HG03565 (cell line): ENCODE measurements at regions not wholly inside any gene's neighbourhood (a gene's known extent, or its start where the extent isn't known, plus 50 kb on each side); places are given as distances from the start of the nearest gene placed in this dataset.

Experiments
- ATAC-seq: cut with Tn5 transposase; IDR thresholded peaks from one replicate; pipeline ENCODE4 v1.9.1; 2021; ENCODE audit warnings: mild to moderate bottlenecking, moderate library complexity; ENCODE audit not compliant: unreplicated experiment

- peak; percentile 46 for ATAC-seq
Measured at GRCh38 chr14:42322531-42323284, 716.0 kb downstream of the LRFN5 start.

GRCh38 chr14:42319996-42320395, 713.3 kb downstream of the LRFN5 start:
- no peak for ATAC-seq

GRCh38 chr14:42316693-42317092, 710.0 kb downstream of the LRFN5 start:
- ATAC-seq, result no peak

GRCh38 chr14:42311876-42312275, 705.2 kb downstream of the LRFN5 start:
- ATAC-seq, result no peak

GRCh38 chr14:42307239-42307825, 700.7 kb downstream of the LRFN5 start:
- ATAC-seq, result no peak

GRCh38 chr14:42299692-42300091, 693.0 kb downstream of the LRFN5 start:
- peak; percentile 88 for ATAC-seq

- ATAC-seq, result no peak
Measured at GRCh38 chr14:42293180-42293579, 686.5 kb downstream of the LRFN5 start.

- ATAC-seq, result no peak
Measured at GRCh38 chr14:42277840-42278239, 671.2 kb downstream of the LRFN5 start.

GRCh38 chr14:42269234-42269633, 662.6 kb downstream of the LRFN5 start:
- ATAC-seq, result no peak

- ATAC-seq, result no peak
Measured at GRCh38 chr14:42248131-42248530, 641.5 kb downstream of the LRFN5 start.

- no peak for ATAC-seq
Measured at GRCh38 chr14:42241101-42241500, 634.4 kb downstream of the LRFN5 start.

GRCh38 chr14:42229976-42230375, 623.3 kb downstream of the LRFN5 start:
- no peak for ATAC-seq

- no peak for ATAC-seq
Measured at GRCh38 chr14:42229294-42229693, 622.6 kb downstream of the LRFN5 start.

GRCh38 chr14:42228611-42229010, 621.9 kb downstream of the LRFN5 start:
- no peak for ATAC-seq

- no peak for ATAC-seq
Measured at GRCh38 chr14:42224053-42224888, 617.6 kb downstream of the LRFN5 start.

GRCh38 chr14:42222924-42223471, 616.3 kb downstream of the LRFN5 start:
- peak; percentile 91 for ATAC-seq

GRCh38 chr14:42214981-42215491, 608.4 kb downstream of the LRFN5 start:
- ATAC-seq, result no peak

GRCh38 chr14:42200957-42201356, 594.3 kb downstream of the LRFN5 start:
- ATAC-seq, result no peak

GRCh38 chr14:42198010-42198409, 591.3 kb downstream of the LRFN5 start:
- ATAC-seq, result no peak

- ATAC-seq, result no peak
Measured at GRCh38 chr14:42192738-42193653, 586.3 kb downstream of the LRFN5 start.
